Testis (tissue), 2 donors: ENCODE measurements at regions not wholly inside any gene's neighbourhood (a gene's known extent, or its start where the extent isn't known, plus 50 kb on each side); places are given as distances from the start of the nearest gene placed in this dataset.

Experiments
- DNase-seq: peaks from one replicate; pipeline ENCODE4 v3.0.0-alpha.2; 2019
- H3K27ac ChIP-seq, 2 donors: fragments of 200-600 bp; sonication (generic); one replicate each; pipeline ENCODE4 v1.5.1; 2019
- H3K27me3 ChIP-seq: fragments of 200-600 bp; sonication (generic); one replicate; pipeline ENCODE4 v1.5.1; 2019
- H3K36me3 ChIP-seq: fragments of 200-600 bp; sonication (generic); one replicate; pipeline ENCODE4 v1.5.1; 2017; ENCODE audit warnings: low read depth; ENCODE audit errors: missing control alignments
- H3K4me1 ChIP-seq: fragments of 200-600 bp; sonication (generic); one replicate; pipeline ENCODE4 v1.5.1; 2019
- H3K4me3 ChIP-seq, 2 donors: fragments of 200-600 bp; sonication (generic); one replicate each; pipeline ENCODE4 v1.5.1; 2017 to 2019
- H3K9me3 ChIP-seq: fragments of 200-600 bp; sonication (generic); one replicate; pipeline ENCODE4 v1.5.1; 2017
- CTCF ChIP-seq, 3 experiments: fragments of 450-650 bp in 2 of 3; fragments of 200-600 bp in 1 of 3; sonication (generic) in 1 of 3; IDR thresholded peaks; one replicate each; pipeline ENCODE4 v1.5.1; 2016 to 2019; ENCODE audit warnings: antibody characterized with exemption in 3 of 3, mild to moderate bottlenecking in 2 of 3, moderate library complexity in 1 of 3
- POLR2A ChIP-seq: fragments of 450-650 bp; IDR thresholded peaks from one replicate; pipeline ENCODE4 v1.6.1; 2017; ENCODE audit warnings: antibody characterized with exemption, mild to moderate bottlenecking, moderate library complexity
- WGBS, 2 donors: methylation state at CpG; one replicate each; pipeline ENCODE4 v1.1.5; 2018; 5-methylcytosine and 5-hydroxymethylcytosine counted together
- intact Hi-C: fragments of 100-400 bp; cut with DNase I; formaldehyde crosslinking; loops from one replicate; pipeline ENCODE4 v1.15.1; 2023; ENCODE audit warnings: low total_unique reads

GRCh38 chr12:87930033-87930432, 99.2 kb downstream of the C12orf50 start:
- no peaks in the 10 kb centered on the region for H3K27me3 ChIP-seq
- WGBS, 2 donors = 95% methylated on average over 2 of the region's 2 CpGs

GRCh38 chr12:87929346-87929745, 99.9 kb downstream of the C12orf50 start:
- Histone ChIP-seq H3K27ac (no peak overlapping the region), H3K27me3 (no peaks in the 10 kb centered on the region), H3K36me3 (no peaks in the 10 kb centered on the region), H3K4me3 (no peak overlapping the region), H3K4me1 (no peaks in the 10 kb centered on the region), H3K9me3 (no peaks in the 10 kb centered on the region)
- TF ChIP-seq POLR2A (no peak), CTCF (IDR thresholded peaks at IDR 0.05) (no peak)
- intact Hi-C loops = no loop called here
- 95 to 100% methylated on average over 2 of the region's 2 CpGs for WGBS, 2 donors
- DNase-seq = no peak

More at GRCh38 chr12:87930033-87930432, 99.2 kb downstream of the C12orf50 start:
- DNase-seq = no peak
- no peak overlapping the region for H3K4me3 ChIP-seq
- no peaks in the 10 kb centered on the region for H3K36me3 ChIP-seq
- TF ChIP-seq POLR2A (no peak), CTCF (IDR thresholded peaks at IDR 0.05) (no peak)
- intact Hi-C loops = no loop called here
- no peak overlapping the region for H3K27ac ChIP-seq
- no peaks in the 10 kb centered on the region for H3K9me3 ChIP-seq
- no peaks in the 10 kb centered on the region for H3K4me1 ChIP-seq

GRCh38 chr12:87928031-87928430, 101.2 kb downstream of the C12orf50 start:
- 45 to 52% methylated on average over 1 of the region's 1 CpG for WGBS, 2 donors

GRCh38 chr12:87925021-87925420, 104.2 kb downstream of the C12orf50 start:
- Histone ChIP-seq H3K27me3 (no peaks in the 10 kb centered on the region), H3K36me3 (no peaks in the 10 kb centered on the region), H3K27ac (no peak overlapping the region), H3K9me3 (no peaks in the 10 kb centered on the region), H3K4me3 (no peak overlapping the region), H3K4me1 (no peaks in the 10 kb centered on the region)
- no peak for TF ChIP-seq CTCF (IDR thresholded peaks at IDR 0.05)
- no peak for TF ChIP-seq POLR2A
- intact Hi-C loops = no loop called here
- no peak for DNase-seq
- 80% methylated on average over 2 of the region's 2 CpGs for whole genome bisulfite sequencing, 2 donors

More at GRCh38 chr12:87928031-87928430, 101.2 kb downstream of the C12orf50 start:
- intact Hi-C loops = no loop called here
- Histone ChIP-seq H3K36me3 (no peaks in the 10 kb centered on the region), H3K9me3 (no peaks in the 10 kb centered on the region), H3K4me3 (no peak overlapping the region), H3K27me3 (no peaks in the 10 kb centered on the region), H3K4me1 (no peaks in the 10 kb centered on the region), H3K27ac (no peak overlapping the region)
- TF ChIP-seq CTCF (IDR thresholded peaks at IDR 0.05) = no peak
- TF ChIP-seq POLR2A = no peak
- no peak for DNase-seq

GRCh38 chr12:87924149-87924548, 105.1 kb downstream of the C12orf50 start:
- no peak overlapping the region for H3K4me3 ChIP-seq
- no peak overlapping the region for H3K27ac ChIP-seq
- H3K36me3 ChIP-seq = no peaks in the 10 kb centered on the region
- no peaks in the 10 kb centered on the region for H3K9me3 ChIP-seq
- no peak for DNase-seq
- no peaks in the 10 kb centered on the region for H3K27me3 ChIP-seq
- H3K4me1 ChIP-seq = no peaks in the 10 kb centered on the region
- intact Hi-C loops = no loop called here
- TF ChIP-seq CTCF (IDR thresholded peaks at IDR 0.05) = no peak
- TF ChIP-seq POLR2A = no peak
